PC-3 (cell line): ENCODE measurements at regions not wholly inside any gene's neighbourhood (a gene's known extent, or its start where the extent isn't known, plus 50 kb on each side); places are given as distances from the start of the nearest gene placed in this dataset.

ENCODE experiments used
- EZH2 ChIP-seq: fragments of 300-600 bp; sonication (generic); IDR thresholded peaks from one replicate; pipeline ENCODE4 v1.6.1; 2017; ENCODE audit warnings: antibody characterized with exemption, mild to moderate bottlenecking, low read length; ENCODE audit not compliant: unreplicated experiment
- TF ChIP-seq, protein P1 (sequence below): fragments of 300-600 bp; sonication (generic); conservative IDR thresholded peaks from 2 replicates; pipeline ENCODE4 v1.5.1; 2017; ENCODE audit warnings: antibody characterized with exemption, low read depth, mild to moderate bottlenecking, low read length

DNA sequence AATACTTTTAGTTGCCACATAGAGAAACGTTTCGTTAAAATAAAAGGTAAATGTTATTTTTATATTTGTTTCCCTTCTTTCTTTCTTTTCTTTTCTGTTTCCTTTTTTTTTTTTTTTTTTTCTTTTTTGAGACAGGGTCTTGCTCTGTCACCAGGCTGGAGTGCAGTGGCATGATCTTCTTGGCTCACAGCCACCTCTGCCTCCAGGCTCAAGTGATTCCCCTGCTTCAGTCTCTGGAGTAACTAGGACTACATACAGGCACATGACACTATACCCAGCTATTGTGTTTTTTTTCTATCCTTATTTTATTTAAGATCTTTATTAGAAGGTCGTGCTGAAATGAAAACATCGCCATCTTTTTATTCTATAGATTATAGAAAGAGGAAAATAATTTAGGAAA is 661.8 kb upstream of the MBL2 start:
- TF ChIP-seq, protein P1, sequence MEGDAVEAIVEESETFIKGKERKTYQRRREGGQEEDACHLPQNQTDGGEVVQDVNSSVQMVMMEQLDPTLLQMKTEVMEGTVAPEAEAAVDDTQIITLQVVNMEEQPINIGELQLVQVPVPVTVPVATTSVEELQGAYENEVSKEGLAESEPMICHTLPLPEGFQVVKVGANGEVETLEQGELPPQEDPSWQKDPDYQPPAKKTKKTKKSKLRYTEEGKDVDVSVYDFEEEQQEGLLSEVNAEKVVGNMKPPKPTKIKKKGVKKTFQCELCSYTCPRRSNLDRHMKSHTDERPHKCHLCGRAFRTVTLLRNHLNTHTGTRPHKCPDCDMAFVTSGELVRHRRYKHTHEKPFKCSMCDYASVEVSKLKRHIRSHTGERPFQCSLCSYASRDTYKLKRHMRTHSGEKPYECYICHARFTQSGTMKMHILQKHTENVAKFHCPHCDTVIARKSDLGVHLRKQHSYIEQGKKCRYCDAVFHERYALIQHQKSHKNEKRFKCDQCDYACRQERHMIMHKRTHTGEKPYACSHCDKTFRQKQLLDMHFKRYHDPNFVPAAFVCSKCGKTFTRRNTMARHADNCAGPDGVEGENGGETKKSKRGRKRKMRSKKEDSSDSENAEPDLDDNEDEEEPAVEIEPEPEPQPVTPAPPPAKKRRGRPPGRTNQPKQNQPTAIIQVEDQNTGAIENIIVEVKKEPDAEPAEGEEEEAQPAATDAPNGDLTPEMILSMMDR: no peak
- TF ChIP-seq EZH2: no peak
